CD8-positive, alpha-beta memory T cell (primary cell): ENCODE measurements at regions not wholly inside any gene's neighbourhood (a gene's known extent, or its start where the extent isn't known, plus 50 kb on each side); places are given as distances from the start of the nearest gene placed in this dataset.

Source experiments
- CTCF ChIA-PET: fragments of 350-600 bp; sonication (Branson Sonifier 250); formaldehyde crosslinking; loops from one replicate; lab custom pipeline; 2021; ENCODE audit warnings: antibody characterized with exemption; lab: Charles Lee
- POLR2A ChIA-PET: fragments of 350-600 bp; sonication (Branson Sonifier 250); formaldehyde crosslinking; loops from one replicate; lab custom pipeline; 2021; ENCODE audit warnings: antibody characterized with exemption; lab: Charles Lee
- DNase-seq, 5 donors: peaks; one replicate each; pipeline versions ENCODE4 v3.0.0 to v3.0.0-alpha.2; 2020 to 2022; ENCODE audit warnings: mixed read lengths in 1 of 5
- H3K27ac ChIP-seq: one replicate; pipeline ENCODE4 v1.7.0; 2013; ENCODE audit warnings: low read depth, mild to moderate bottlenecking, low read length, moderate library complexity
- H3K27me3 ChIP-seq: 2 replicates; pipeline ENCODE4 v1.7.0; 2013; ENCODE audit warnings: low read length, mild to moderate bottlenecking; ENCODE audit not compliant: insufficient read depth, poor library complexity, severe bottlenecking
- H3K36me3 ChIP-seq: 2 replicates; pipeline ENCODE4 v1.7.0; 2013; ENCODE audit warnings: mild to moderate bottlenecking, low read length, moderate library complexity; ENCODE audit not compliant: insufficient read depth
- H3K4me1 ChIP-seq: 2 replicates; pipeline ENCODE4 v1.7.0; 2013; ENCODE audit warnings: mild to moderate bottlenecking, low read length, moderate library complexity; ENCODE audit not compliant: insufficient read depth
- H3K4me3 ChIP-seq: 2 replicates; pipeline ENCODE4 v1.7.0; 2013; ENCODE audit warnings: mild to moderate bottlenecking, low read length
- H3K9me3 ChIP-seq: 2 replicates; pipeline ENCODE4 v1.7.0; 2013; ENCODE audit warnings: mild to moderate bottlenecking, low read length
- H3K27ac Mint-ChIP-seq, 8 donors: one replicate each; pipeline ENCODE4 v1.8.0; 2020 to 2021; ENCODE audit warnings: mixed read lengths in 8 of 8, mild to moderate bottlenecking in 6 of 8, inconsistent platforms in 3 of 8, moderate library complexity in 3 of 8
- H3K27me3 Mint-ChIP-seq, 2 donors: one replicate each; pipeline ENCODE4 v1.8.0; 2020 to 2021; ENCODE audit warnings: mixed read lengths in 2 of 2, mild to moderate bottlenecking in 1 of 2, moderate library complexity in 1 of 2
- H3K36me3 Mint-ChIP-seq, 3 donors: one replicate each; pipeline ENCODE4 v1.8.0; 2020 to 2021; ENCODE audit warnings: mixed read lengths in 3 of 3, inconsistent platforms in 1 of 3, mild to moderate bottlenecking in 1 of 3
- H3K4me1 Mint-ChIP-seq, 3 donors: one replicate each; pipeline ENCODE4 v1.8.0; 2020 to 2021; ENCODE audit warnings: mixed read lengths in 3 of 3, inconsistent platforms in 1 of 3, mild to moderate bottlenecking in 1 of 3
- H3K4me3 Mint-ChIP-seq, 7 donors: one replicate each; pipeline ENCODE4 v1.8.0; 2020 to 2021; ENCODE audit warnings: mixed read lengths in 7 of 7, mild to moderate bottlenecking in 6 of 7, moderate library complexity in 4 of 7, inconsistent platforms in 2 of 7
- H3K9me3 Mint-ChIP-seq, 5 donors: one replicate each; pipeline ENCODE4 v1.8.0; 2020 to 2022; ENCODE audit warnings: mixed read lengths in 5 of 5, mild to moderate bottlenecking in 3 of 5, moderate library complexity in 2 of 5, inconsistent platforms in 1 of 5

- Histone ChIP-seq H3K27ac (no peak overlapping the region), H3K4me3 (no peak overlapping the region), H3K4me1 (no peaks in the 10 kb centered on the region), H3K27me3 (no peaks in the 10 kb centered on the region), H3K9me3 (no peaks in the 10 kb centered on the region), H3K36me3 (no peaks in the 10 kb centered on the region)
- Mint-ChIP-seq H3K4me3 (no peak overlapping the region), H3K27me3 (no peaks in the 10 kb centered on the region), H3K4me1 (no peaks in the 10 kb centered on the region), H3K9me3 (no peaks in the 10 kb centered on the region), H3K27ac (peak overlapping the region in 2 of 8 donors; percentile 24 to 55), H3K36me3 (no peaks in the 10 kb centered on the region)
- ChIA-PET CTCF (no interaction called here), POLR2A (no interaction called here)
- DNase-seq, result no peak
Measured at GRCh38 chr2:43040084-43040854, 186.1 kb downstream of the ZFP36L2 start.

- Mint-ChIP-seq H3K27ac (peak overlapping the region in 1 of 8 donors; percentile 52), H3K27me3 (no peaks in the 10 kb centered on the region), H3K9me3 (no peaks in the 10 kb centered on the region), H3K36me3 (no peaks in the 10 kb centered on the region), H3K4me3 (no peak overlapping the region), H3K4me1 (no peaks in the 10 kb centered on the region)
- no peaks in the 10 kb centered on the region for H3K4me1 ChIP-seq
- ChIA-PET CTCF (no interaction called here), POLR2A (no interaction called here)
- H3K4me3 ChIP-seq, result no peak overlapping the region
- no peak overlapping the region for H3K27ac ChIP-seq
- no peaks in the 10 kb centered on the region for H3K27me3 ChIP-seq
- no peaks in the 10 kb centered on the region for H3K36me3 ChIP-seq
- no peaks in the 10 kb centered on the region for H3K9me3 ChIP-seq
- no peak for DNase-seq
Measured at GRCh38 chr2:43039376-43040080, 186.9 kb downstream of the ZFP36L2 start.

GRCh38 chr2:43038696-43039094 lies 187.7 kb downstream of the ZFP36L2 start:
- Mint-ChIP-seq H3K27ac (no peak overlapping the region), H3K9me3 (no peaks in the 10 kb centered on the region), H3K4me3 (no peak overlapping the region), H3K4me1 (no peaks in the 10 kb centered on the region), H3K36me3 (no peaks in the 10 kb centered on the region), H3K27me3 (peaks cover under 1 to 2% of the 10 kb centered on the region in 2 donors)
- Histone ChIP-seq H3K36me3 (no peaks in the 10 kb centered on the region), H3K27ac (no peak overlapping the region), H3K27me3 (no peaks in the 10 kb centered on the region), H3K4me1 (no peaks in the 10 kb centered on the region), H3K4me3 (no peak overlapping the region), H3K9me3 (no peaks in the 10 kb centered on the region)
- no peak for DNase-seq
- POLR2A ChIA-PET, result no interaction called here
- CTCF ChIA-PET, result no interaction called here

DNA sequence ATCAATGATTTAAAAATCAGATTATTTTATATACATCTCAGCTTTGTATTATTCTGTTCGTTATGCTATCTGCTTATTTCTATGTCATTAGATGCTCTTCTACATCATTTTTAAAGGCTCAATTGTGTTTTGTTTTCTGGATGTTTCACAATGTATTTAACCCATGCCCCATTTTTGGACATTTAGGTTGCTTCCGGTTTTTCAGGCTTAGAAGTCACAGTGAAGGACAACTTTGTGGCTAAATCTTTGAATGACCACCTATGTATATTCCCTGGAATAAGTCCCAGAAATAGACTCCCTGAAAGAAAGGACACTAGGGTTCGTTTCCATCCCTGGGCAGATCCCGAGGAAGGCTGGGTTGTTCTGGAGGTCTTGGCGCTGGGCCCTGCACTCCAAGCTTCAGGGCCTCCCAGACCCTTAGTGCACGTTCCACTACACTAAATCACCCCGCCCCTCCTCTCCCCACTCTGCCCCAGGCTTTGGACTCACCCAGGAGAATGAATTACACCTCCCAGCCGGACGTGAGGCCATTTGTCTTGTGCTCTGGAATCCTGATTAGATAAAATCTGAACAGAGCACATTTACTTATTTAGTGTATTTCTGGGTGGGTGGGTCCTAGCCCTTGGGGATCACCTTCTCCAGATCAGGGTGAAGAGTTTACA lies 188.2 kb downstream of the ZFP36L2 start:
- no peak for DNase-seq
- H3K4me1 Mint-ChIP-seq, result no peaks in the 10 kb centered on the region
- no peak overlapping the region for H3K4me3 ChIP-seq
- CTCF ChIA-PET, result no interaction called here
- no peaks in the 10 kb centered on the region for H3K27me3 ChIP-seq
- no peaks in the 10 kb centered on the region for H3K36me3 Mint-ChIP-seq
- no peaks in the 10 kb centered on the region for H3K9me3 Mint-ChIP-seq
- H3K9me3 ChIP-seq, result no peaks in the 10 kb centered on the region
- H3K27ac ChIP-seq, result no peak overlapping the region
- peak overlapping the region in 1 of 8 donors; percentile 10 for H3K27ac Mint-ChIP-seq
- peaks cover 3 to 4% of the 10 kb centered on the region in 2 donors for H3K27me3 Mint-ChIP-seq
- no peaks in the 10 kb centered on the region for H3K36me3 ChIP-seq
- no peak overlapping the region for H3K4me3 Mint-ChIP-seq
- POLR2A ChIA-PET, result no interaction called here
- peaks cover 3% of the 10 kb centered on the region for H3K4me1 ChIP-seq

- no peak overlapping the region for H3K4me3 Mint-ChIP-seq
- H3K4me1 Mint-ChIP-seq, result peaks cover 6 to 11% (median 7%) of the 10 kb centered on the region in 3 donors
- H3K4me3 ChIP-seq, result no peak overlapping the region
- peaks cover 3 to 4% of the 10 kb centered on the region in 2 donors for H3K27me3 Mint-ChIP-seq
- no peaks in the 10 kb centered on the region for H3K9me3 ChIP-seq
- no peaks in the 10 kb centered on the region for H3K27me3 ChIP-seq
- ChIA-PET CTCF (no interaction called here), POLR2A (no interaction called here)
- H3K27ac Mint-ChIP-seq, result no peak overlapping the region
- H3K4me1 ChIP-seq, result peaks cover 16% of the 10 kb centered on the region
- no peaks in the 10 kb centered on the region for H3K36me3 ChIP-seq
- no peaks in the 10 kb centered on the region for H3K36me3 Mint-ChIP-seq
- no peaks in the 10 kb centered on the region for H3K9me3 Mint-ChIP-seq
- DNase-seq, result no peak
- H3K27ac ChIP-seq, result no peak overlapping the region
Measured at GRCh38 chr2:43035922-43036321, 190.5 kb downstream of the ZFP36L2 start.

DNA sequence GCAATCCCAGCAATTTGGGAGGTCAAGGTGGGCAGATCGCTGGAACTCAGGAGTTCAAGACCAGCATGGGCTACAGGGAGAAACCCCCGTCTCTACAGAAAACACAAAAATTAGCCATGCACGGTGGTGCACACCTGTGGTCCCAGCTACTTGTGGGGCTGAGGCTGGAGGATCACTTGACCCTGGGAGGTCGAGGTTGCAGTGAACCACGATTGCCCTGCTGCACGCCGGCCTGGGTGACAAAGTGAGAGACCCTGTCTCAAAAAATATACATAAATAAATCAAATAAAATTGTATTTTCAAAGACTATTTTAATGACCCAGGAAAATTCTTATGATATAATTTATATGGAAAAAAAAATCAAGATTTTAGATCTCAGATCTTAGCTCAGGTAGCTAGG lies 191.5 kb downstream of the ZFP36L2 start:
- DNase-seq, result no peak
- Histone ChIP-seq H3K27ac (no peak overlapping the region), H3K4me1 (peaks cover 16% of the 10 kb centered on the region), H3K27me3 (no peaks in the 10 kb centered on the region), H3K9me3 (no peaks in the 10 kb centered on the region), H3K36me3 (no peaks in the 10 kb centered on the region), H3K4me3 (no peak overlapping the region)
- POLR2A ChIA-PET, result no interaction called here
- H3K36me3 Mint-ChIP-seq, result no peaks in the 10 kb centered on the region
- CTCF ChIA-PET, result interaction anchor here (0.6 kb wide), 1 partner anchor 277 kb away, joined by 3 read pairs; no protein-coding TSS in a partner anchor
- peaks cover 3 to 4% of the 10 kb centered on the region in 2 donors for H3K27me3 Mint-ChIP-seq
- no peak overlapping the region for H3K4me3 Mint-ChIP-seq
- H3K27ac Mint-ChIP-seq, result no peak overlapping the region
- peaks cover 6 to 11% (median 7%) of the 10 kb centered on the region in 3 donors for H3K4me1 Mint-ChIP-seq
- no peaks in the 10 kb centered on the region for H3K9me3 Mint-ChIP-seq

- CTCF ChIA-PET, result no interaction called here
- POLR2A ChIA-PET, result interaction anchor here (0.5 kb wide), 1 partner anchor 494 kb away, joined by 9 read pairs; no protein-coding TSS in a partner anchor
- peaks cover 3 to 4% of the 10 kb centered on the region in 2 donors for H3K27me3 Mint-ChIP-seq
Measured at GRCh38 chr2:43034242-43034619, 192.2 kb downstream of the ZFP36L2 start.

More at GRCh38 chr2:43034242-43034619, 192.2 kb downstream of the ZFP36L2 start:
- Histone ChIP-seq H3K4me1 (peaks cover 16% of the 10 kb centered on the region), H3K27me3 (no peaks in the 10 kb centered on the region), H3K9me3 (no peaks in the 10 kb centered on the region), H3K36me3 (no peaks in the 10 kb centered on the region), H3K4me3 (no peak overlapping the region), H3K27ac (no peak overlapping the region)
- peaks cover 6 to 11% (median 7%) of the 10 kb centered on the region in 3 donors for H3K4me1 Mint-ChIP-seq
- H3K27ac Mint-ChIP-seq, result peak overlapping the region in 1 of 8 donors; percentile 17
- H3K36me3 Mint-ChIP-seq, result no peaks in the 10 kb centered on the region
- no peak for DNase-seq
- no peak overlapping the region for H3K4me3 Mint-ChIP-seq
- no peaks in the 10 kb centered on the region for H3K9me3 Mint-ChIP-seq
